Stromal cell of bone marrow (primary cell): ENCODE measurements at regions not wholly inside any gene's neighbourhood (a gene's known extent, or its start where the extent isn't known, plus 50 kb on each side); places are given as distances from the start of the nearest gene placed in this dataset.

ENCODE experiments used
- DNase-seq: peaks from one replicate; pipeline ENCODE4 v3.0.0-alpha.2; 2012; ENCODE audit warnings: low read depth

DNA sequence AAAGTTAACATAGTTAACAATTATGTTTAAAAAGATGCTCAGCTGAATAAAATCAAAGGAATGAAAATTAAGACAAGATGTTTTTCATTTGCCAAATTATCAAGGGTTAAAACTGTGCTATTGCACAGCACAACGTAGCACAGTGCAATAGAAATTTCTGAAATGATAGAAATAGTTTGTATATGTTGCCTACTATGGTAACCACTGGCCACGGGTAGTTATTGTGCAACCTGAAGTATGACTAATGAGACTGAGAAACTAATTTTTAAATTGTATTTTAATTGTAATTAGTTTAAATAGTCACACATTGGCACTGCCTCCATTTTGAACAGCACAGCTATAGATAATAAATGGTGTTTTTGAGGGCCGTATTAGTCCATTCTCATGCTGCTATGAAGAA, 343.1 kb upstream of the FAM241A start:
- DNase-seq = no peak

GRCh38 chr4:111806331-111806730, 338.9 kb upstream of the FAM241A start:
- DNase-seq = no peak

GRCh38 chr4:111807576-111807975, 337.7 kb upstream of the FAM241A start:
- DNase-seq = no peak

DNA sequence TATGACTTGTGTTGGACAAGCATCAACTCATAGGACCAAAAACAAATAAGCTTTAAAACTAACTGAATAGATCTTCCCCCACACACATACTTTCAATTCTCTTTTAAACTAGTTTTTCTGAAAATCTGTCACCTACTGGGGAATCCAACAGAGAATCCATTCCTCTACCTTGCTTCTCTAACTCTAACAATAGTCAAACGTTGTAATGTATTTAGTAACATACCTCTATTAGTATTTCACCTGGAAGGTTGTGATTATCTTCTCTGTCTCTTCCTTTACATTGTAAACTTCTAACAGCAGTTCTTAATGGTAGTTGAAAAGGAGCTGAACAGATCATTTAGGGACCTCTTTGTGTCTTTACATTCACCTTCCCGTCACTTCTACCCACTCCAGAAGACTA, 337.1 kb upstream of the FAM241A start:
- no peak for DNase-seq

DNA sequence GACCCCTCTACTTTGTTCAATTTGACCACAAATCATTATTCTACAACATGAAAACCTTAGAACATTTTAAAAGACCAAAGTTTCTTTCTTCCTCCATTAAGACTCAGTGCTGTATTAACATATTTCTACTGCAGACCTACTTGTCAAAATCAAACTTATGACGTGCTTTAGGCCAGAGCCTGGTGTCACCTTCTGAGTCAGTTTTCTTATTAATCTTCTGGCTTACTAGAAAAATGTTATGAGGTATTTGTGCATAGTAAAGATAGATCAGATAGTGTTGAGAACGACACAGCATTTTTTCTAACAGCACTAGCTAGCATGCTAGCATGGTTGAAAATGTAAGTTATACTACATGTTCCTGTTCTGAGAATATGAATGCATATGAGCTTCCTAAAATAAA, 333.6 kb upstream of the FAM241A start:
- no peak for DNase-seq

- DNase-seq = no peak
Measured at GRCh38 chr4:111812114-111812513, 333.1 kb upstream of the FAM241A start.

- DNase-seq = no peak
Measured at GRCh38 chr4:111812760-111813159, 332.5 kb upstream of the FAM241A start.

DNA sequence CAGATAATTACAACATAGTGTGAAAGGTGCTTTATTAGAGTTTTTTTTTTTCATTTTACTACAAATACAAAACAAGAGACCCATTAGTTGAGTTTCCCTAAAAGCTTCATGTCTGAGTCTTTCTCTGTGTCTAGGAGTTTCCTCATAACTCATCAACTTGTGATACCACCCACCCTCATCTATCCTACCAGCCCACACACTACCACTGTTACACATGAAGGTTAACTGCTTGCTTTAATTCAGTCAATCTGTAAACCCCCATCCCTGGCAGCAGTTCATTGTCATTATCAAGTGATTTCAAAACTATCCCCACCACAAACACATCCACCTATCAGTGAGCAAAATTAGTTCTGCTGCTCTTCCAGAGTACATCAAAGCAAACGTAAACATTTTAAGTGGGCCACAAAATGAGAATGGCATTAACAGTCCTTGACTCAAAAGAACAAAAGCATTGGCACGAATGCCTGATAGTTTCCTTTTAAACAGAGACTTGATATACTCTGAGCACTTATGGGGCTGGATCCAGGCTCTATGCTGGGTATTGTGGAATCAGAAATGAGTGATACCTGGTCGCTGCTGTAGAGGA, 331.6 kb upstream of the FAM241A start:
- no peak for DNase-seq

GRCh38 chr4:111814961-111815360, 330.3 kb upstream of the FAM241A start:
- no peak for DNase-seq

DNA sequence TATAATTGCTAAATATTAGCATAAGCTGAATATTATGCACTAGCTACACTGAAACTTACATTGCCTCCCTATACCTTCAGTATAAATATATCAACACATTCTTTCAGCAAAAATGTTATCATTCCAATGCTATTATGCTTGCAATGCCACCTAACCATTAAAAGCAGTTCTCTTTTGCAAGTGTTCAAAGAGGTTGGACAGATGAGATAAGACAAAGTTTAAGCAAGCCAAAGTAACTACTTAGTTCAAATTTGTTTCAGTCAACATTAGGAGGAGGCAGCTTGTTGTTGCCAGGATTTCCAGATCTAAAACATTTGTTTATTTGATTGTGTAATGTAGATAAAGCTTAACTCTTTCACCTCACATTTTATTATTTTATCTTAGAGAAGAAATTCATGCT, 323.9 kb upstream of the FAM241A start:
- no peak for DNase-seq

- no peak for DNase-seq
Measured at GRCh38 chr4:111836601-111837000, 308.7 kb upstream of the FAM241A start.

GRCh38 chr4:111837761-111838160, 307.5 kb upstream of the FAM241A start:
- DNase-seq = no peak

GRCh38 chr4:111838406-111838930, 306.8 kb upstream of the FAM241A start:
- DNase-seq = no peak

DNA sequence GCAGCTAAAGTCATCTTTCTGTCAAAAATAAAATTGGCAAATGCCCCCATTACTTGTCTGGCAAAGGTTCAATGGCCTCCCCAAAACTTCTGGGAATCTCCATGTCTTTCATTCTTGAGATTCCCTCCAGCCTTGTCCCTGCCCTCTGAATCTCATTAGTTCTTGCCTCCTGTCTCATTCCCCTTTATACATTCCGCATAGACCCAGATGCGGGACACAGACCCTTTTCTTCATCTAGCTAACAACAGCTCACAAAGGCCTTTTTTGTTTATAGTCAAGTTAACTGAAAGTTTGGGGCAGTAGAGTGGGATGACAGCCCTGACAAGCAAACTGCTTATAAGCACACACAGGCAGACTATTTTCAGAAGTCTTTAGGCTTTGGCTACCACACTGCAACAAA, 306.1 kb upstream of the FAM241A start:
- DNase-seq = no peak

DNA sequence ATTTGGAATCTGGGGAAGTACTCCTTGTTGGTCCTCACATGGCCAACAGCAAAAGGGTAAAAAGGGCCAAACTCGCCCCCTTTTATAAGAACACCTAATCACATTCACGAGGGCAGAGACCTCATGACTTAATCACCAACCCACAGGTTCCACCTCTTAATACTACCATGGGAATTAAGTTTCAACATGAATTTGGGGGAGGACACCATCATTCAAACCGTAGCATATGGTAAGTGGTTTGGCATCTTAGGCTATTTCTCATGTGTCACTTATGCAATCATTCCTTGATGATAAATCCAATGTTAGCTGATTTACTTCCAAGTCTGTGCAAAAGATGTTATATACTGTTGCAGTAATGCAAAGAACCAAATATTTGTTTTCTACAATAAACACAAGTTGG, 302.9 kb upstream of the FAM241A start:
- no peak for DNase-seq

- DNase-seq = no peak
Measured at GRCh38 chr4:111847296-111848008, 297.8 kb upstream of the FAM241A start.

GRCh38 chr4:111849746-111850284, 295.4 kb upstream of the FAM241A start:
- DNase-seq = no peak

GRCh38 chr4:111854494-111855087, 290.7 kb upstream of the FAM241A start:
- DNase-seq = peak; percentile 9

DNA sequence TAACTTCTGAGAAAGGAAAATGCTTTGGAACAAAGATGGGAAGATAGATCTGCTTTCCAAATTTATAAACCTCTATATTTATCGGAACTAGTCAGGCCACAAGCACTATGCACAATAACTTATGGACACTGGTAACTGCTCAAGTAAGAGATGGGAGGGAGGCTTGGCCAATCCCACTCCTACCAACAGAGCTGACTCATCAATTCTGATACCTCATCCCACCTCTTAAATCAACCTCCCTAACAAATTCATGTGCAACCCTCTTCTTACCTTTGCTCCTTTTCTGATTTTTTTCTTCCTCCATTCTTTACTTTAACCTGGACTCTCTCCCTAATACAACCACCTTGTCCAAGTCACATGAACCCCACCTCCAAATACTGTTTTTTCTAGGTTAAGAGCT, 289.9 kb upstream of the FAM241A start:
- DNase-seq = no peak

- DNase-seq = no peak
Measured at GRCh38 chr4:111864066-111864465, 281.2 kb upstream of the FAM241A start.

DNA sequence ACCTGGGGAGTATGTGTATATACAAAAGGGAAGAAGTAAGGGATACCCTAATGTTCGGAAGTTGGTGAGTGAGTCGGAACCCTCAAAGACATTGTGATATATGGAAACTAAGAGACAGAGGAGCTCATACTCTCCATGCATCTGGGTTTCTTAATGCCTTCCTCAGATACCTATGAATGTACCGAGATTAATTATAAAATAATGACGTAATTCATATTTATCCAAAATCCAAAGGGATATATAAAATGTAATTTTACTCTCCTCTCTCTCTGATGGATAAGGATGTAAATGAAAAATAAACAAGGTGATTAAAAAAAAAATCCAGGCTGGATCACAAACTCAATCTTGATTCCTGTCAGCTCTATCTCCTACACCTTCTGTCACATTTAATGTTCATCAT, 275.9 kb upstream of the FAM241A start:
- no peak for DNase-seq

GRCh38 chr4:111871802-111872201, 273.5 kb upstream of the FAM241A start:
- DNase-seq = no peak

DNA sequence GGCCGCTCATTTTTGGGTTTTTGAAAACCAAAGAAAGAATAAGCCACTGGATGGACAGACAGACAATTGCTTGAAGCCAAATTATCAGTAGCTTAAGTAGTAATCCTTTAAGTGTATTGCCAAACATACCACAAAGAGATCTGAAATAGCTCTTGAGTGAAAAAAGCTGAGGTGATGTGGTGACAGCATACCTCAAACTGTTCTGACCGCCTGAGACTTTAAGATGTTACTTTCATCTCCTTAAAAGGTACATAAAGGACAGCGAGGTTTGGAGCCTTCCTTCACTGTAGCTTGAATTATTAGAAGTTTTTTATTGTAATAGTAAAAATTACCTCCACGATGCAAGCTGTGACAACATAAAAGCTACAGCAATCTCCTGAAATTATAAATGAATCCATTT, 271.5 kb upstream of the FAM241A start:
- no peak for DNase-seq
